AG08395 (cell line): ENCODE measurements at regions not wholly inside any gene's neighbourhood (a gene's known extent, or its start where the extent isn't known, plus 50 kb on each side); places are given as distances from the start of the nearest gene placed in this dataset.

Experiments
- DNase-seq: peaks from one replicate; pipeline ENCODE4 v3.0.0; 2012; ENCODE audit warnings: mixed read lengths, low spot score

DNA sequence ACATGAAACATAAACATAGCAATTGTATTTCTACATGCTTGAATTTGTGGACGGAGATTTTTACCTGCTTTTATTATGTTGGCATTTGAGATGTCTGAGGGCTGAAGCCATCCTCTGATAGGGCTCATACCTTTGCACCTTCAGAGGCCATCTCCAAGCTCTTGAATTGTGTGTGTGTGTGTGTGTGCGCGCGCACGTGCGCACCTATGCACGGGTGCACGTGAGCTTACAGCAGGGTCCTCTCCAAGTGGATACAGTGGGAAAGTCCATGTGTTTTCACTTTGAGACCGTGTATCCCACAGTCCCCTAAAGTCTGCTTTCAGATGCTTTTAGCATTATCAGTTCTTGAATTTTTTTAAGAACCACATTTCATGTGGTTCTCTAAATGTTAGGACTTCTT, 178.6 kb downstream of the RAB11FIP2 start:
- DNase-seq: no peak

DNA sequence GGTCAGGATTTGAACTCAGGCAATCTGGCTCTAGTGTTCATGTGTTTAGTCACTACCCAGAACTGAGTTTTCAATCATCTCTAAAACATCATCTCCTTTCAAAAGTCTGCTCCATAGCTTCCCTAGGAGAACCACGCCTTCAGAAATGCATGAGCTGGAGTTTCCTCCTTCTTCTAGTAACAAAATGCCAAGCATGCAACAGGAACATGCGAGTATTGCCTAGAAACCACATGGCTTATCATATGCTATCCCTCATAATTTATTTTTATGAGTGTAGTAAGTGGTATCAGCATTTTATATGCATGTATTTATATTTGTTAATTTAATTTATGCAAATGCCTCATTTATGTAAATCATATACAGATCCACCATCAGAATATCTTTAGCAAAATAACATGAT, 170.9 kb downstream of the RAB11FIP2 start:
- DNase-seq: no peak

DNA sequence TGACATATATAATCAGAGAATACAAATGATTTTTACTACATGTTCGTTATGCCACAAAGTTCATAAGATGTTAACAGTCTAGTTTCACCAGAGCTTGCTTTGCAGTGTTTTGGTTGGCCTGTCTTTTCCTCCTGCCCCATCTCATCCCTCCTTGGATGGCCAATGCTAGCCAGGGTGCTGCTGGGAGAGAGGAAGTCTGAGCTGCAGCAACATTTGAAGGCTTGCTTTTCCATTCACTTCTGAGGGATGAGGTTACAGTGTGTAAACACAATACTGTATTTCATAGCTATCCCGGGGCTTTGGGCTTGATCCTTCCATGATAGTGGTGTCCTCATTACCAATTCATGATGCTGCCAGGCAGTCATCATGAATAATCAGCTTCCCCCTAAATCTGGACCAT, 170.5 kb downstream of the RAB11FIP2 start:
- no peak for DNase-seq

- no peak for DNase-seq
These were observed 168.1 kb downstream of the RAB11FIP2 start for GRCh38 chr10:117878626-117879025.

DNA sequence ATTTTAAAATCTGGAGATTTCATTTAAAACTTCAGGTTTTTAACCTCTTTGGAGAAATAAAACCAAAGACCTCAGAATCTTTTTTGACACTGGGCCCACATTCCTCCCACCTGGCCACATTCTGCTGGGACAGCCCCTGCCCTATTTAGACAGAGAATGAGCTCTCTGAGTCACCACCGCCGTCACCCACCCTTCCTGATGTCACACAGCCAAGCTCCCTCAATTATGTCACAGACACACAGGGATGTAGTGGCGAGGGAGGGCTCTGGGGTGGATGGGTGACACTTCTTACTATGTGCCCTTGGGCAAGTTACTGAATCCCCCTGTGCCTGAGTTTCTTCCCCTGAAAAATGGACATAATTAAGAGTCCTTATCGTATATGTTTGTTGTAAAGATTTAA, 162.6 kb downstream of the RAB11FIP2 start:
- DNase-seq: no peak

DNA sequence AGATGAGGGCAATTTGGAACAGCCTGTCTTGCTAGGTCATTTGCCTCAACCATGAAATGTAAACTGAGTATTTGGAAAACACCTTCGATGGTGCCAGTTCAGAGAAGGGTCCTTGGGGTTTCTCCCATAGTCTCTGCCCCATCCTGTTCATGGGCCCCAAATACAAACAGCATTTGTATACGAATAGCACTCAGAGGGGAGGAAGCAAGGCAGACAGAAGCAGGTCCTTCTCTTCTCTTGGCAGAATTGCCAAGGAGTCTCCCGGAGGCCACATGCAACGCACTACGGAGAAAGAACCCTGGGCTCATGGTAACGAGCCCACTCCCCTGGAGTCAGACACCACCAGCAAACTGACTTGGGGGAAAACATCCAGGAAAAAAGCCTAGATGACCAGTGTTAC, 162.1 kb downstream of the RAB11FIP2 start:
- no peak for DNase-seq

DNA sequence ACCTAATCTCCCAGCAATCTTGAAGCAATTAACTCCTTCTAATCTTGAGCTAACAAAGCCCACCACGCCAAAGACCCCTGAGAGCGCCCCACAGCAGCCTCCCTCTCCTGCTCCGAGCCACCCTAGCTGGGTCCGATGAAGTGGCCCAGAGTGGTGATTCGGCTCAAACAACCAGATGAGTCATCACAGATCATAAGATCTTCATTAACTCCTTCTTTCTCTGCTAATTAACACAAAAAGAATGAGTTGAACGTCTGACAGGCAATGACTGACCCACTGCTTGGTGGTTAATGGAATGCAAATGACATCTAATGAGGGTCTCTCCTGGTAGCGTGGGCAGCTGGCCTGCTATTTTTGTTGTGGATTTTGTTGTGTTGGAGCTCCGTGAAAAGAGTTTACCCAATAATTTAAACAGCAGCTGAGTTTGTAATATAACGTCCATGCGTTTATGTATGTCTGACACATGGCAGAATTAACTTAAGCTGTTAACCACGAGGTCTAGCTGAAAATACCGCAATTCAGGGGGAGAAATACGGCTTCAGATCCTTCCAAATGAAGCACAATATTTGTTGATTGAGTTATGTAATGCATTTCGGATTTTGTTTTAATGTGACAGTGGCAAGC, 161.4 kb downstream of the RAB11FIP2 start:
- no peak for DNase-seq

DNA sequence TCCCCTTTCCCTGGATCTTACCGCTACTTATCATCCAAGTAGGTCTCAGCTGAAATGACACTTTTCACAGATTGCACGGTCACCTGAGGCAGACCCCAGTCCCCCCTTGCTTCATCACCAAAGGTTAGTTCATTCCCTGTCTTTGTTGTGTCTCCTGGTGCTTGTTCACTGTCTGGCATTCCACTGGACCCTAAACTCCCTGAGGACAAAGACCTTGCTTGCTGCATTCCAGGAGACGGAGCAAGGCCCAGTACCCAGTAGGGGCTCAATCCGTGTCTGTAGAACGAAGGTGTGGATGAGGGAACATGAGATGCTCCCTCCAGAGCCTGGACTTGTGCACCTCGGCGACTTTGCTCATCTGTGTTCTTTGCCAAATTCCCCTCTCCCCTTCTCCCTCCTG, 160.0 kb downstream of the RAB11FIP2 start:
- DNase-seq: no peak

- no peak for DNase-seq
These were observed 157.1 kb downstream of the RAB11FIP2 start for GRCh38 chr10:117889664-117890063.

DNA sequence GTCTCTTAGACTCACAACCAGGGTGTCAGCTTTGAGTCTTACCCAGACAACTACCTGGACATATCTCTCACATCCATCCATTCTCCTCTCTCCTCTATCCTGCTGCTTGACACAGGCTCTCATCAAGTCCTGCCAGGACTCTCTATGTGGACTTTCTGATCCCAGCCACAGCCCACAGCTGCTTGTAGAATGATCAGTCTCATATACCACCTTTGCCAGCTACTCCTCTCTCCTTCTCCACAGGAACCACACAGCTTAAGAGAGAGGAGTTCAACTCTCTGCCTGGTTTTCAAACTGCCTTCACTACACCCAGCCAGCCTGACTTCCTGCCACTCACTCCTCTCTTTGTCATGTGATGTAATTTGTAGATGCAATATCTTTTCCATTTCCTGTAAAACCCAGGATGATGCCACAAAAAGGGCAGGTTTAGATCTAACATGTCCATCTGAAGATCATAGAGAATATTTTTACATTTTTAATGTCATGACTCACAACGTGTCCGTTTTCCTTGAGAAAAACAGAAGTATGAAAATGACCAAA, 154.0 kb downstream of the RAB11FIP2 start:
- peak; percentile 7 for DNase-seq

GRCh38 chr10:117894339-117894738, 152.4 kb downstream of the RAB11FIP2 start:
- no peak for DNase-seq

GRCh38 chr10:117896517-117896916, 150.2 kb downstream of the RAB11FIP2 start:
- no peak for DNase-seq

GRCh38 chr10:117899181-117899683, 147.5 kb downstream of the RAB11FIP2 start:
- no peak for DNase-seq

- no peak for DNase-seq
These were observed 146.5 kb downstream of the RAB11FIP2 start for GRCh38 chr10:117900280-117900679.

DNA sequence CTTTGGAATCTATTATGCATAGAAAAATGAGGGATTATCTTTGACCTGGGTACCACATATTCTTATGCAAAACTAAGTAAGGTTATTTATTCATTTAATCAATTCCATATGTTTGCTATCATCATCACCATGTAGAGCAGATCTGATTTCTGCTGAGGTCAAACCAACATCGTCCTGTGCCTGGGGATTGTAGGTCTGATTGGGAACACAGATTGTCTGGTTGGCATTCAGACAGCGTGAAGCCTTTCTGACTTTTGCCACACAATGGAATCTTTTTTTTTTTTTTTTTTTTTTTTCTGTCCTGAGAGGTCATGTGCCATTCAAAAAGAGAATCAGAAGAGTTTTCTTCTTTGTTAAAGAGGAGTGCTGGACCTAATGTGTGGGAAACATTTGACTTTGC, 142.9 kb downstream of the RAB11FIP2 start:
- no peak for DNase-seq

DNA sequence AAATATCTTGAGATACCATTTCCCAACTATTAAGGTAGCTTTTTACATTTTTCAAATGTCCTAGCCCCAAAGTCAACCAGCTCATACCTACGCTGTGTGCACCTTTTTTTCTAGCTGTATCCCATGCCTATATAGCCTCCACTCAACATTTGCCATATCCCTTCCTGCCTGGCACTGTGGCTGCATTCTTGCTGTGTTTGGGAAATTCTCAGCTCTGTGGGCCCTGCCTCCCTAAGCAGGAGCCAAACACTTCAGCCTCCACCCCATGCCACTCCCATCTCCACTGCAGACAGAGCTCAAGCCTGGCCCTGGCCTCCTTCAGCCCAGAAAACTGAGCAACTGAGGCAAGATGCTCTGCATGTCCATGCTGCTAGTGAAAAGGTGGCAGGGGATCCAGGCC, 141.3 kb downstream of the RAB11FIP2 start:
- DNase-seq: no peak

- no peak for DNase-seq
These were observed 135.1 kb downstream of the RAB11FIP2 start for GRCh38 chr10:117911684-117912083.

GRCh38 chr10:117914334-117914733, 132.4 kb downstream of the RAB11FIP2 start:
- no peak for DNase-seq

- DNase-seq: no peak
These were observed 125.8 kb downstream of the RAB11FIP2 start for GRCh38 chr10:117920956-117921355.

DNA sequence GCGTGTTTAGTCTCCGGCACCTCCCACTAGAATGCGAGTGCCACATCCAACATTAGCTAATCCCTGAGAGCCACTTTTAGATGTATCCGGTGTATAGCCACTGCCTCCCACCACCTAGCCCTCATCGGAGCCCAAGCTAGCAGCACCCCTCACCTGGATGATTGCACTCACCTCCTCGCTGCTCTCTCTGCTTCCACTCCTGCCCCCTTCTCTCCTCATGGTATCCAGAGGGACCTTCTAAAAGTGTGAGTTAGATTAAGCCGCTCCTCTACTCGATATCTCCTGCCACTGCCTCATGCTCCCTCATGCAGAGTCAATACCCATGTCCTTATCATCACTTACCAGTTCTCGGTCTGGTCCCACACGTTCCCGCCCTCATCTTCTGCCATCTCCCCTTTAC, 125.3 kb downstream of the RAB11FIP2 start:
- DNase-seq: no peak

DNA sequence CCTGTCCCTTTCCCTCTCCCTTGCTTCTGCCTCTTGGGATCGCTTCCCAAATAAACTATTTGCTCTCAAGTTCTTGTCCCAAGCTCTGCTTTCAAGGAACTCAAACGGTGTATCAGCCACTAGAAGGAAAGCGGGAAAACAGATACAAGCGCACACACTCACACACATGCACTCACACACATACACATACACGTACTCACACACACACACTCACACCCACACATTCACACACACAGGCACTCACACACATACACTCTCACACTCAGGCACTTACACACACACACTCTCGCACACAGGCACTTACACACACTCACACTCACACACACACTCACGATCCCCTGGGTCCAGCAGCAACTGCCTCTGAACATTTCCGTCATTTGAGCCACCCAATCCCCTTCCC, 121.9 kb downstream of the RAB11FIP2 start:
- DNase-seq: no peak

GRCh38 chr10:117925369-117925768, 121.4 kb downstream of the RAB11FIP2 start:
- DNase-seq: no peak

DNA sequence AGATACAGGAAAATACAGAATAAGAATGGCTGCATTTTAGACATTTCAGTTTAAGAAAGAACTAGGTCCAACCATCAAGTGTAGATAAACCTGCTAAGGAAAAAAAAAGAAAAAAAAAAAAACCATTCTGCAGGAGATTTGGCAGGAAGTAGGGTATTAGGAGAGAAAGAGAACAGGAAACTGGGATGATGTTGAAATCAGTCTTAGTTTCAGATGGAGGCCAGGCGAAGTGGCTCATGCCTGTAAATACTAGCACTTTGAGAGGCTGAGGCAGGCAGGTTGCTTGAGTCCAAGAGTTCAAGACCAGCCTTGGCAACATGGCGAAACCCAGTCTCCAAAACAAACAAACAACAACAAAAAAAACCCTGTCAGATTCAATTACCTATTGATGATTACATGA, 120.2 kb downstream of the RAB11FIP2 start:
- DNase-seq: no peak

- DNase-seq: no peak
These were observed 119.4 kb downstream of the RAB11FIP2 start for GRCh38 chr10:117927332-117927731.
